COR-L47 (cell line): ENCODE measurements at regions not wholly inside any gene's neighbourhood (a gene's known extent, or its start where the extent isn't known, plus 50 kb on each side); places are given as distances from the start of the nearest gene placed in this dataset.
A peak's percentile ranks its signal among the peaks of the same experiment; 100 is the strongest.

Source experiments
- DNase-seq: peaks from one replicate; lab custom pipeline; 2025; lab: John Stamatoyannopoulos, UW

DNA sequence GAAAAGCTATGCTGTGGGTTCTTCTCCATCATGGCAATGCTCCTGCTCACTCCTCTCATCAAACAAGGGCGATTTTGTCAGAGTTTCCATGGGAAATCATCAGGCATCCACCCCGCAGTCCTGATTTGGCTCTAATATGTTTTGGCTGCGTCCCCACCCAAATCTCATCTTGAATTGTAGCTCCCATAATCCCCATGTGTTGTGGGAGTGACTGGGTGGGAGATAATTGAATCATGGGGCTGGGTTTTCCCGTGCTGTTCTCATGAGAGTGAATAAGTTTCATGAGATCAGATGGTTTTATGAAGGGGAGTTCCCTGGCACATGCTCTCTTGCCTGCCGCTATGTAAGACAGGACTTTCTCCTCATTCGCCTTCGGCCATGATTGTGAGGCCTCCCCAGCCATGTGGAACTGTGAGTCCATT, 163.8 kb downstream of the GADD45G start:
- no peak for DNase-seq

DNA sequence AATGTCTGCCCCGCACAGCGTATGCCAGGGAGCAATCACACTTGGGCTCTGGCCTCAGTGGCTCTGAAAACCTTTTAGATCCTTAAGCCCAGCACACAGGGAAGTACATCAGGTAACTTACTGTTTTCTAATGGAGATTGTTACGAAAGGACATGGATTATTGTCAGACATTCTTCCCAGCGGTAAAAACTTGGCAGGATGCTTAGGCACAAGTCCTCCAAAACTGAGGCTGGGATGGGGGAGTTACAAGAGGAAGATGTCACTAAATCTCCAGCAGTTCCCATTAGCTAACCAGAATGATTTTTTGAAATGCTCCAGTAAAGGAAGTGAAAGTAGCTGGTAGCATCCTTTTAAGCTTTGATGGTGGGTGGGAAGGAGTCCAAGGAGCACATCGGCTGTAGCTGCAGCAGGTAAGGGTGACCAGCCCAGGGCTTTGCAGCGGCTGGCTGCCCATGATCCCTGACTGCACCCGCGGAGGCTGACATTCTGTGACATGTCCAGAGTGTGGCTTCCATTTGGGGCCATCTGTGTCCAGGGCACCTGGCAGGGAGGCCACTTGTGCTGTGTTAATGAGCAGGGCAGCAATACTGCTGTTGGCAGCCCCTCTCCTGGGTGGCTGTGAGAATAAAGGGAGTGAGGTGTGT, 165.8 kb downstream of the GADD45G start:
- peak; percentile 87 for DNase-seq

DNA sequence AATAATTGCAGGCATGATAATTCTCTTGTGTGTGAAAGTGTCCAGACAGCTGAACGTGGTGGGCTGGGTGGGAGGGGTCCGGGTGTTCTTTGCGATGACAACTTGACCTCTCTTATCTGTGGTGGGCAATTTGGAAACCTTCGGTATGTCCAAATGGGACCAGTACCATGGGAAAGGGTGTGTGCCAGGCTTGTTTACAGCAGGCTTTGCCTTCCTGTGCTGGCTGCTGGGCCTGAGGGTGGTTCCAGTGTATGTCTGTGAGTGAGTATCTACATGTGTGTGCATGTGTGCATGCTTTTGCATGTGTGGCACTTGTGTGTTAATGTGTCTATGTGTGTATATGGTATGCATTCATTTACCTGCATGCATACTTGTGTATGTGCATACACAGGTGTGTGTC, 166.4 kb downstream of the GADD45G start:
- no peak for DNase-seq

DNA sequence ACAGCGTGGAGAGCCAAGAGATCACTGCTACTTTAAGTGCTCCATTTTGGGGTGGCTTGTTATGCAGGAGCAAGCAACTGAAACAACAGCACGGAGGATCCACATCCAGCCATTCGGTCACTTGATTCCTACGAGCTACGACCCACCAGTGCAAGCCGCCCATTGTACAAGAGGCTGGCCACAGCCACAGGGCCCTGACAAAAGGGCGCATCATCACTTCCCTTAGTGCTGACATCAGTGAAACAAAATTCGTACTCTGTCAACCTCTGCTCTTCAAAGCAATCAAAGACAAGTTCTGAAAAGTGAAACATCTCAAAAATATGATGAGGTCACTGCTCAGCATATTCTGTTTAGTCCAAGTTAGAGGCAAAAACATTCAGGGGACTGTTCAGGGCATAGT, 168.4 kb downstream of the GADD45G start:
- DNase-seq = no peak

DNA sequence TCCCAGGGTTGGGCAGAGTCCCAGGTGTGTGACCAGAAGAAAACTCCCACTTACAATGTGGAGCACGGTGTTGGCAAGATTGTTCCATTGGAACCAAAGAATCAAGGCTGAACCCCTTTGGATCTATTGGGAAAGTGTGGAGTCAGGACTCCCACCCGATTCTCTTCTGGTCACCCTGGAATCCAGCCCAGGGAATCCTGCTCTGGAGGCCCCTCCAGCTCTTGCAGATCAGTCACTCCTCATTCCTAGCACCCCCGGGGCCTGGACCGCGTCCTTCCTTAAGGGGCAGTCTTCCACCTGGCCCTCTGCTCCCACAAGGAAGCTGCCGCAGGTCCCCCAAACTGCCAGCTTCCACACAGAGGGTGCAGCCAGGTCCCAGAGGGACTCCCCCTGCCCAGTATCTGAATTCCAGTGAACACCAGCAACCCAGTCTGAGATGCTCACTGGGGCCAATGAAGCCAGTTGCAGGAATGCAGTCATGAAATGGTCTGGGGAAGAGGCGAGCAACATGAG, 170.1 kb downstream of the GADD45G start:
- no peak for DNase-seq

DNA sequence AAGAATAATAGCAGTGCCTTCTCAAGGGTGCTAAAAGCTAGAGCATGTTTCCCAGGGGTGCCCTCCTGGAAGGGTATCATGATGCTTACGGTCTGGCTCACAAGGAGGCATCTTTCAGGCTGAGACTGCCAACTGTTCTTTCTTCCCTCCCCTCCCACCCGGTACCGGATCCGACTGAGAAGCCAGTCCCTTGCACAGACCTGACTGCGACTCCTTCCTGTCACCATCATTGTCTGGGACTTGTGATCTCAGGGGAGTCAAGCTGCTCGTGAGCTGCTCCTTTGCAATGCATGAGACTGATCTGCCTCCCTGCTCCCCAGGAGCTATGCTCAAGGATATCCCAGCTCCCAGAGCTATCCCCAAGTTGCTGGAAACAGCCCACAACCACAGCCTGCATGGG, 170.8 kb downstream of the GADD45G start:
- no peak for DNase-seq

DNA sequence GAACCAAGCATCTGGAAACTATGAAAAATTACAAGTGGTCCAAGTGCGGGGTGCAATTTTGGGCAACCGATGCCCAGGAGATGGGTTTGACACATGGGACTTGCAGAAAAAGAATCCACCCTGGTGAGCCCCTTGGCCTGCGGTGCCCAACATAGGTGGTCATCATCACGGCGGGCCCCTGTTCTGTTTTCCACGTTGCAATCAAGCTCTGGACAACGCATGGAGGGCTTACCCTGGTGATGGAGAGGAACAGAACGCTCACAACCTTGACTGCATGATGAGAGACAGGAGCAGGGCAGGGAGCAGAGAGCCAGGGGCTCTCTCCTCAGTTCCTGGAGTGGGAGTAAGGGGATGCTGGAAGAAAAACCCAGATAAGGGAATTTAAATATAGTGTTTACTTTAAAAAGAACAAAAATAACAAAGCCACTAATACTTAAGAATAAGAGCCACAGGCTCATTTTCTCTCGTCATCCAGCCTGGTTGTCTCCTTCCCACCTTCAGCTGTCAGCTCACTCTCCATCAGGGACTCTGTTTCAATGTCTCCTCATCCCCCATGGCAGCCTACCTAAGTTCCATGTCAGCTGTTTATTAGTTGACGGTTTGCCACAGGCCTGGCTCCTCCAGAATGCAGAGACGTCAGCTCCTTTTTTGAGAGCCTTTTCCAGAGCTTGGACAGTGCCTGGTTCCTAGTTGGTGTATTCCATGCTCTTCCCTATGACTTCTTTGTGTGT, 172.1 kb downstream of the GADD45G start:
- DNase-seq = no peak

DNA sequence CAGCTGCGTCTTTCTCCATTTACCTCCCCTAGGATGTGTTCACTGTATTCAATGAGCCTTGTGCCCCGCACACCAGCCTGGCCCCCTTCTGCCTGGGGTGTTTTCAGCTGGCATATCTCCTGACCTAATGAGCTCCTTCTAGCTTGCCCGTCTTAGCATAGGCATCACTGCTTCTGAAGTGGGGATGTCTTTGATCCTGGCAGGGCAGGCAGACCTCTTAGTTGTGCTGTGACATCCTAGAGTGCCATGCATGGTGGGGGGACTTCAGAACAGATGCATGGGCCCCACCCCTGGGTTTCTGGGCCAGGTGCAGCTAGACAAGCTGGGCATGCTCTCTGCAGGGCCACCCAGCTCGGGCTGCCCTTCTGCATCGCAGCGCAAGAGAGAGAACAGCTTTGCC, 172.7 kb downstream of the GADD45G start:
- DNase-seq = no peak

DNA sequence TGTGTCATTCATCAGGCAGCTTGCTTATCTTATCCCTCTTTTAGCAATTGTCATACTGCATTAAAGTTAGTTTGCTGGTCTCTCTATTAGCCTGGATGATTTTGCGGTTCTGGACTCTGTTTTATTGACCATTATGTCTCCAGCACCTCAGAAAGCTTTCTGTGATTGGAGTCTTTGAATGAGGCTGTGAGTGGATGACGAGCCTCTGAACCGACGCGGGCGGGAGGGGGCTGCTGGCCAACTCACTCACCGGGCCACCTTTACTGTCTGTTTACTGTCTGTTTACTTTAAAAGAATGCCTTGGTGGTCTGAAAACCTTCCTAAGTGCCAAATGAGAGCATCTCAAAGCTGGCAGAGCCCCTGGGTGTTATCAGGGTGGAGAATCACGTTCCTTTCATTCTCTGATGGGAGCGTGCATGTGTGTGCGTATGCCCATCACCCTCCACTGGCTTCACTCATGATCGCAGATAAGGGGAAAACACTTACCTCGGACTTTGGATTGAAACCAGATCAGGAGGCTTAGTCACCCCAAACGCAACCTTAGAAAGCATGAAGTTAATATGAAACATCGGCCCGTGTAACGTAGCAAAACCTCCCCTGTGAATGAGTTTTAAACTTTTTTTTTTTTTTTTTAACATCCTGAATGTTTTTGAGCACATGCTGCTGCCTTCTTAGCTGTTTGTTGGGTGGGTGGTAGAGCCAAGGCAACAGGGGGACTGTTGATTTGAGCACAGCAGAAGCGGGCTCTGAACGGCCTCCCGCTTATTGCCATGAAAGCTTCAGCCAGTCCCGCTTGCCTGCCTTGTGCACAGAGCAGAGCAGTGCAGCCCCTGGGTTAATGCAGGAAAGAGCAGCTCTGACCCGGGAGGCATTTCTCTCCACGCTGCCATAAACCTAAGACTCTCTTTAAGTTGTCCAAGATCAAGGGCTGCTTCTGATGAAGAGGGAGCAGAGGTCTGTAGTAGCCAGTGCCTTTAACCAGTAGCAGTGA, 173.6 kb downstream of the GADD45G start:
- no peak for DNase-seq

DNA sequence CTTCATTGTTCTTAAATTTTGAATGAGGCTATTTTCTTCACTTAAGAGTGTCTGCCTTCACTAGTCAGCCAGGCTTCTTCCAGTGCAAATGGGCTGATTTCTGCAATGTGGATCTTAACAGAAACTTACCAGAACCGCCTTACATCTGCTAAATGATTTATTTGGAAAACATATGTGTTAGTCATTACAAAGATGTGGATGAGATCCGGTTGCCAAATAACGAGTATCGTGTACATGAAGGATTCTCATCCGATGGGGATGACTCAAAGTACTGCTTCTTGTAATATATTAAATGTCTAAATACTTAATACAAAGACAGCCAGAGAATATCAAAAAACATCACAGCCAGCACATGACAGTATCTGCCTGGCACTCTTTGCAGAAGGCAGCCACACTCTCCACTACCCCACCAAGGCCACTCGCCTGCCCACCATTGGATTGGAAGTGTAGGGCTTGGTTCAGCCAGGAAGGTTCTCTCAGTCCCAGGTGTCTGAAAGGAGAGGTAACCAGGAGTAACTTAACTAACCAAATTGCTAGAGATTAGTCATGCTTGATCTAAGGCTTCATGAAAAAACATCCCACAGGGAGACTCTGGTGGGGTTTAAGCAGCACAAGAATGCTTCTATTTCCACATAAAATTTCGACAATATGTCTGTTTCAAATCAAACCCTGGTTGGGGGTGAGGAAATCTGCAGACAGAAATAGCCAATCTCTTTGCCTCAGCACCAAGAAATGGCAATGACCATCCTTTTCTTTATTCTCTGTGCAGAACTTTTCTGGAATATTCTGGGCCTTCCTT, 174.8 kb downstream of the GADD45G start:
- DNase-seq = no peak

DNA sequence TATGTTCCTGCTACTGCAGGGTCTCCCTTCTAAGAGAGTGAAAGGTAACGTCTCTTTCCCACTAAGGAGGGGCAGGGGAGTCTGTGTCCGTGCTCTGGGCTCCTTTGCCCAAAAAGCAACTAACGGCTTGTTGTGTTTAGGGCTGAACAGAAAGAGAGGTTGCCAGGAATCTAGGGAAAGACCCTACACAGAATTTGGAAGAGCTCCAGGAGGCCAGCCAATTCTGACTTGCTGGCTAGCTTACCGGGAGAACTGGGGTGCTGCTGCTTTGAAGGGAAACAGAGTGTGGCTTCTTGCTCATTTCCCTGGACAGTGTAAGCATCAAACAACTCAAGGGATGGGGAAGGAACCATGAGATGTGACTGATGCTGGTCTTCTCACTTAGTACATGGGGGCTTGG, 176.1 kb downstream of the GADD45G start:
- no peak for DNase-seq

DNA sequence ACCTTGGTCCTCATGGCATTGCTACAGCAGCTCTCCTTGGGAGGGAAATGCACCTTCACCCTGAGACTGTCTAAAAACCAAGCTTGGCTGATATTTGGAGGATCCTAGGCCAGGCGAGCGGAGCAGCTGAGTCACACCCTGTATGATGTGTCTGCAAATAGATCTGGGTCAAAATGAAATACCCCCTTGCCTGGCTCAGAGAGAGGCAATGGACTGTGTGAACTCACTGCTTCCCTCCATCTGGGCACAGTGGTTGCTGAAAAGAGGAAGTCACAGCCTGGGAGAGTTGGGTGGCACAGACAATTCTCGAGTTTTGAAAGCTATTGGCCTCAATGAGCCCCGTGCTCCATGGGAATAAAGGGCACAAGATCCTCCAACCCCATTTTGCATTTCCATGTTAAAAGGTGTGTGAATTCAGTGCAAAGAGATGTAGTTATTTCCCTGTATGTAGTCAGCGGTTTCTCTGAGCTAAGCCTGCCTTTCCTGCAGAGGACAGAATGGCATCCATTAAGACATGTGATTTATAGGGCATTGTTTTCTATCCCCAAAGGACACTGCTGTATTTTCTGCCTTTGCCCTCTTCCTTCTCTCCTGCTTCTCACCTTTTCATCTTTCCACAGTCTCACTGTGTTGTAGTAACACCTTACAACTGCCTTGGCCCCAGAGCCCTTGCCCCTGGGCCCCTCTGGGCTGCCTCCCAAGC, 177.2 kb downstream of the GADD45G start:
- no peak for DNase-seq

DNA sequence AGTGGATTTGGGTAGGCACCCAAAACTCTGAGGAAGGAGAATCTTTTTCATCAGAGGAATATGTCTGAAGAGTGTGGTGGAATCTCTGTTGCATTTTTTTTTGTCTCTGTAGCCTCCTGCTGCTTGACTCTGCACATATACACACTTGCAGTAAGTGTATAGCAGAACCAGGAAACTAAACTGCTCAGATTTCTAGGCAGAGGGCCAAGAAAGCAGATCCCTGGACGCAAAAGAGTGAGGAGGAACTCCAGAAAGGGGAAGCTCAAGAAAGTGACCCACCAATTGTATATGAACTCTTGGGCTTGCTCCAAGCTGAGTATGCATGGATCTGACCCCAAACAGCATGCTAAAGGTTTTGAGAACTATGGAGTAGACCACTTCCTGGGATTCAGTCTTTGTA, 181.8 kb downstream of the GADD45G start:
- no peak for DNase-seq

DNA sequence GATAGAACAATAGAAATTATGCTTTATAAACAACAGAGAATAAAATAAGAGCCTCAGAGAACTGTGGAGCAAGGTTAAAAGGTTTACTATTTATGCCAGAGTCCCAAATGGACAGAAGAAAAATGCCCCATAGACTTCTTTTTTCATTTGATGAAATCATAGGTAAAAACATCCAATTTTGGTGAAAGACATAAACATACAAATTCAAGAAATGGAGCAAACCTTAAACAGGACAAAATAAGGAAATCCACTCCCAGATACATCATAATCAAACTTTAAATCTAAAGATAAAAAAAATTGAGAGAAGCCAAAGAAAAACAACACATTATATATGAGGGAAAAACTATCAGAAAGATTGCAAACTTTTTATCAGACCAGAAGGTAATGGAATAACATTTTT, 182.8 kb downstream of the GADD45G start:
- no peak for DNase-seq

DNA sequence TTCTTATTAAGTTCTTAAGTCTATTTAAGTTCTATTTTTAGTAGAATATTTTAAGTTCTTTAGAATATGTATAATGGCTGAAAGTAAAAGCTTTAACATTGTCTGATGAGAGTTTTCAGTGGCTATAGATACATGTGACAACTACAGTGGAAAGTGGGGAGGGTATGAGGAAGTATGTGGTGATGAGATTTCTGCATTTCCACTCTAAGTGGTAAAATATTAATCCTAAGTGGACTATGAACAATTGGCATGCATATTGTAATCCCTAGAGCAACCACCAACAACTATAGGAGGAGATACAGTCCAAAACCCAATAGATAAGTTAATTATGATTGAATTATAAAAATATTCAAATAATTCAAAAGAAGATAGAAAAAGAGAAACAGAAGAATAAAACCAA, 183.6 kb downstream of the GADD45G start:
- no peak for DNase-seq

DNA sequence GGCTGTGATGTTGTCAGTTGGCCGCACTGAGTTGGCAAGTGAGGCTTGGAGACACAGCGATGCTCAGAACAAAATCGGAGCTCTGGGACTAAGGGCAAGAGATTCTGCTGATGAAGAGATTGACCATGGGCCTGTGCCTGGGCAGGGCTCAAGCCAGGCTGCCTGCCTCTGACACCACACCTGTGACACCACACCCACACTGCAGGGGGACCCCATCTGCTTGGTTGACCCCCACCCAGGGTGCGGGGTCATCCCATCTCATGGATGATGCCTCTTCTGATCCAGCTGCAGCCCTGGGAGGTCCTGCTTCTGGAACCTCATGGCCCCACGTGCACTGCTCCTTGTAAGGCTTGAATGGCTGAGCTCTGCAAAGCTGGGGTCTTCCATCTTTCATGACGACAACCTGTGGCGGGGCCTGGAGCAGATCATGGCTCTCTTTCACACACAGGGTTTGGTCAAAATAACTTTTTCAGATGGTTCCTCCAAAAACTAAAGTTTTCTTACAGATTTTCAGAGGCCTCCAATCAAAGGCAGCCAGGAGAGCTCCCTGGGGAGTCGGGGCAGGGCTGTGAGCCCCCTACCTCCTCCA, 185.2 kb downstream of the GADD45G start:
- DNase-seq = no peak

DNA sequence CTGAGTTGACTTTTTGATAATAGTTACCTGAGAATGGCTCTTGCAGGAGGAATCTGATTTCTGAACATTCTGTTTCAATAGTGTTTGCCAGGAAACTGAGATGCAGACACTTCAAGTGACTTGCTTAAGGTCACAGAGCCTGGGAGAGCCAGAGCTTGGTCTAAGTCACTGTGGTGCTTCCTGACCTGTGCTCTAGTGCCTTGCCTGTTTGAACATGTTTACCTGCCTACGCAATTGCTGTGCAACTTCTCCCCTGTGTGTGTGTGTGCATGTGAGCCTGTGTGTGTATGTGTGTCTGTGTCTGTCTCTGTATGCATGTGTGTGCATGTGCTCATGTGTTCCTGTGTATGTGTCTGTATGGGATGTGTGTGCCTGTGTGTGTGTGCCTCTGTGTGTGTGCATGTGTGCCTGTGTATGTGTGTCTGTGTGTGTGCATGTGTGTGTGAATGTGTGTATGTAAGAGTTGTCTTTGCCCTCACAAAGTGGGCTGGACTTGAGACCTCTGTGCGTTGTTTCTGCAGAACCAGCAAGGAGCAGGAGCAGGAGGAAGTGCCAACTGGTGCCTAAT, 185.8 kb downstream of the GADD45G start:
- no peak for DNase-seq

DNA sequence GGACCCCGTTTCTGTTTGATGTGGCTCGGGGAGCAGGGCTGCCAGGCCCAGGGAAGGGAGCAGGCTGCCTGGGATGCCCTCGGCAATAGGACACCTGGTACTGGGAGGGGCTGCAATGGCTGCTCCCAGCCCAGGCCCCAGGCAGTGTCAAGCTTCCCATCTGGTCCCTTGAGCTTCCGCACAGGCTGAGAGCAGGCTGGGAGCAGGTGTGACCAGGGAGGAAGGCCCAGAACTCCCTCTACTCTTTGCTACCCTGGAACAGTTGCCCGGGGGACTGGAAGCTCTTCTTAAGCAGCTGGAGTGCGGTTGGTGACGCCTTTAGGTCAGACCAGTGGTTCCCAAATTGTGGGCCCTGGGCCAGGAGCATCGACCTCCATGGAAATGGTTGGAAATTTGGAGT, 186.9 kb downstream of the GADD45G start:
- DNase-seq = no peak

DNA sequence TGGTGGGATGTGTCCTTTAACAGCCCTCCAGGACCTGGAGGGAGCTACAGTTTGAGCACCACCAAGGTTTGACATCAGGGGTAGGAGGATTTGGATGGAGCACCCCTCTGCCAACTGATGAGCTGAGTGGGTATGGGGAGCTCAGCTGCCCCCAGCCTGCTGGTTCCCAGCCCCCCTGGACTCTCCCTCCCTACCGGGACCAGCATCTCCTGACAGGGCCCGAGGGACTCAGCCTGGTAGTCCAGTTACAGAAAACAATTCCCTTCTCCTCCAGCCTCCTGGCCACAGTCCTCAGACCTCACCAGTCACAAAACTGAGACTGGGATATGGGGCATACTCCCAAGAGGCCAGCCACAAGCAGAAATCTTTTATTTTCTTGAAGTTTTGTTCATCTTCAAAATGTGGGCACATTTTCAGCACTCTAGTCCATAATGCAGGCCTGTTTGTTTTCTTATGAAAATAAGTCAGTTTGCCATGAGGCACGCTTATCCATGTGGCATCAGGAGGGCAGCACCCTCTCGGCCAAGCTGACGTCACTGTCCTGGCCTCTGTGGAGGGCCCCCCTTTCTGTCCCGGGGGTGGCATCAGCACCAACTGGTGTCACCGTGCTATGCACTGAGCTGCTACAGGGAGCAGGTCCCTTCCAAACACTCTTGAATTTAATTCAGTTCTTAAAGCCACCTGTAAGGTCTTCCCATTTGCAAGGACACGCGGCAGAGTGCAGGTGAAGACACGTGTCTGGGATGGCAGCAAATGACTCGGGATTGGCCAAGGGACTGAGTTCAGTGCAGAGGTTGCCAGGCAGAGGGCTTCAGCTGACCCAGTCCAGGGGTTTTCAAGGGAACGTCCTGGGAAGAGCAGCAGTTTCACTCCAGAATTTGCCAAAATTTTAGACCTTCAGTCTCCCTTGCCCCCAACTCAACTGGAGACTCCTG, 187.6 kb downstream of the GADD45G start:
- DNase-seq = no peak
